Panc1 (cell line): ENCODE measurements at regions not wholly inside any gene's neighbourhood (a gene's known extent, or its start where the extent isn't known, plus 50 kb on each side); places are given as distances from the start of the nearest gene placed in this dataset.

ENCODE experiments used
- ATAC-seq: fragments of 200-7000 bp; cut with Tn5 transposase; 2 replicates; pipeline ENCODE4 v1.9.1; 2020; ENCODE audit warnings: mild to moderate bottlenecking, moderate library complexity
- BruUV-seq: library from RNA; stranded (reverse); fragments of 400-500 nt; replicated peaks from 2 replicates; lab custom pipeline; 2021; lab: Mats Ljungman, UMichigan
- CTCF ChIA-PET: fragments of 300-600 bp; sonication (Branson Sonifier 250); formaldehyde crosslinking; loops from one replicate; lab custom pipeline; 2022; ENCODE audit warnings: antibody characterized with exemption; lab: Charles Lee
- POLR2A ChIA-PET: fragments of 300-600 bp; sonication (Branson Sonifier 250); formaldehyde crosslinking; loops from one replicate; lab custom pipeline; 2022; ENCODE audit warnings: antibody characterized with exemption; lab: Charles Lee
- DNase-seq: peaks from one replicate; pipeline ENCODE4 v3.0.0-alpha.2; 2010; ENCODE audit warnings: low read depth, low spot score
- H3K27ac ChIP-seq: 2 replicates; pipeline ENCODE4 v1.5.1; 2011; ENCODE audit warnings: mild to moderate bottlenecking, low read length, inconsistent platforms
- H3K27me3 ChIP-seq: fragments of 200-500 bp; sonication (Bioruptor generic); 2 replicates; pipeline ENCODE4 v1.6.0; 2014; ENCODE audit warnings: low read length, inconsistent platforms; ENCODE audit not compliant: control insufficient read depth, insufficient read depth
- H3K36me3 ChIP-seq: fragments of 200-500 bp; sonication (Bioruptor generic); 2 replicates; pipeline ENCODE4 v1.5.1; 2014; ENCODE audit warnings: inconsistent platforms, mild to moderate bottlenecking, low read length, moderate library complexity; ENCODE audit not compliant: control insufficient read depth, insufficient read depth
- H3K4me1 ChIP-seq: 2 replicates; pipeline ENCODE4 v1.5.1; 2011; ENCODE audit warnings: inconsistent platforms, mild to moderate bottlenecking, low read length, moderate library complexity; ENCODE audit not compliant: control insufficient read depth, insufficient read depth
- H3K4me3 ChIP-seq, 2 experiments: 2 replicates each; pipeline ENCODE4 v1.5.1; 2011 to 2012; ENCODE audit warnings: low read depth in 2 of 2, low read length in 2 of 2, mild to moderate bottlenecking in 2 of 2, inconsistent platforms in 1 of 2, moderate library complexity in 1 of 2
- H3K9me3 ChIP-seq: fragments of 200-500 bp; sonication (Bioruptor generic); 2 replicates; pipeline ENCODE4 v1.5.1; 2014; ENCODE audit warnings: low read depth, mild to moderate bottlenecking, inconsistent platforms, low read length, moderate library complexity; ENCODE audit not compliant: control insufficient read depth, insufficient read depth
- CTCF ChIP-seq: fragments of 450-650 bp; IDR thresholded peaks from 2 replicates; pipeline ENCODE4 v1.5.1; 2017; ENCODE audit warnings: mild to moderate bottlenecking
- POLR2AphosphoS5 ChIP-seq: IDR thresholded peaks from 2 replicates; pipeline ENCODE4 v1.6.1; 2012; ENCODE audit warnings: mild to moderate bottlenecking, low read depth, low read length, moderate library complexity
- SIN3A ChIP-seq: IDR thresholded peaks from 2 replicates; pipeline ENCODE4 v1.6.1; 2012; ENCODE audit warnings: low read depth, mild to moderate bottlenecking, low read length, moderate library complexity, borderline replicate concordance; ENCODE audit not compliant: insufficient read depth
- TCF7L2 ChIP-seq: IDR thresholded peaks from 2 replicates; pipeline ENCODE4 v1.6.1; 2011; ENCODE audit warnings: mild to moderate bottlenecking, low read depth, low read length, inconsistent platforms
- in situ Hi-C: cut with HindIII; loops from 2 replicates; pipeline ENCODE4 v1.10.0; 2016; ENCODE audit warnings: low sequenced_read_pairs, low pct_unique_long_range_greater_than_20kb
- intact Hi-C: fragments of 100-400 bp; cut with micrococcal nuclease; formaldehyde crosslinking; loops from one replicate; pipeline ENCODE4 v1.10.0; 2022; ENCODE audit not compliant: unreplicated experiment
- TF ChIP-seq, protein P1 (sequence below), 2 experiments: IDR thresholded peaks; 2 replicates each; pipeline ENCODE4 v1.6.1; 2011 to 2012; ENCODE audit warnings: low read depth in 2 of 2, control low read depth in 1 of 2, low read length in 1 of 2, mild to moderate bottlenecking in 1 of 2, moderate library complexity in 1 of 2; ENCODE audit not compliant: insufficient read depth in 1 of 2

DNA sequence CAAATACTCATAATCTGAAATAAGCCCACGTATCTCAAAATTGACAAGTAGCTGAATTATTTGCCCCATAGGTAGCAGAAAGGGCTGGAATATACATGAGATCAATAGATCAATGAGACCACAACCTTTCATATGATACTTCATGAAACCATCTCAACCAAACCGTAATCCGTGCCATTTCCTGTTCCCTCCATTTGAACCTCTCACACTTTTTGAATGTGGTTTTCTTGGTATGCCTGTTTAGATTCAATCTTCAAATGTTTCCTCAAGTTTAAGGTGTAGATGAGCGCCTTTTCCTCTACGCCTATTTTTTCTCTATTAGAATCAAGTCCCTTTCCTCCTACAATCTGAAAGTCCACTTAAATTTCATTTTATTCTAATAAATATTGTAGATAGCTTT lies 805.5 kb downstream of the EFNA5 start:
- Histone ChIP-seq H3K4me3 (no peak overlapping the region), H3K36me3 (no peaks in the 10 kb centered on the region), H3K27me3 (no peaks in the 10 kb centered on the region), H3K27ac (no peak overlapping the region), H3K9me3 (no peaks in the 10 kb centered on the region), H3K4me1 (no peaks in the 10 kb centered on the region)
- ChIA-PET POLR2A (no interaction called here), CTCF (no interaction called here)
- TF ChIP-seq, protein P1, sequence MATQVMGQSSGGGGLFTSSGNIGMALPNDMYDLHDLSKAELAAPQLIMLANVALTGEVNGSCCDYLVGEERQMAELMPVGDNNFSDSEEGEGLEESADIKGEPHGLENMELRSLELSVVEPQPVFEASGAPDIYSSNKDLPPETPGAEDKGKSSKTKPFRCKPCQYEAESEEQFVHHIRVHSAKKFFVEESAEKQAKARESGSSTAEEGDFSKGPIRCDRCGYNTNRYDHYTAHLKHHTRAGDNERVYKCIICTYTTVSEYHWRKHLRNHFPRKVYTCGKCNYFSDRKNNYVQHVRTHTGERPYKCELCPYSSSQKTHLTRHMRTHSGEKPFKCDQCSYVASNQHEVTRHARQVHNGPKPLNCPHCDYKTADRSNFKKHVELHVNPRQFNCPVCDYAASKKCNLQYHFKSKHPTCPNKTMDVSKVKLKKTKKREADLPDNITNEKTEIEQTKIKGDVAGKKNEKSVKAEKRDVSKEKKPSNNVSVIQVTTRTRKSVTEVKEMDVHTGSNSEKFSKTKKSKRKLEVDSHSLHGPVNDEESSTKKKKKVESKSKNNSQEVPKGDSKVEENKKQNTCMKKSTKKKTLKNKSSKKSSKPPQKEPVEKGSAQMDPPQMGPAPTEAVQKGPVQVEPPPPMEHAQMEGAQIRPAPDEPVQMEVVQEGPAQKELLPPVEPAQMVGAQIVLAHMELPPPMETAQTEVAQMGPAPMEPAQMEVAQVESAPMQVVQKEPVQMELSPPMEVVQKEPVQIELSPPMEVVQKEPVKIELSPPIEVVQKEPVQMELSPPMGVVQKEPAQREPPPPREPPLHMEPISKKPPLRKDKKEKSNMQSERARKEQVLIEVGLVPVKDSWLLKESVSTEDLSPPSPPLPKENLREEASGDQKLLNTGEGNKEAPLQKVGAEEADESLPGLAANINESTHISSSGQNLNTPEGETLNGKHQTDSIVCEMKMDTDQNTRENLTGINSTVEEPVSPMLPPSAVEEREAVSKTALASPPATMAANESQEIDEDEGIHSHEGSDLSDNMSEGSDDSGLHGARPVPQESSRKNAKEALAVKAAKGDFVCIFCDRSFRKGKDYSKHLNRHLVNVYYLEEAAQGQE (IDR thresholded peaks at IDR 0.05; ENCODE audit: insufficient read depth in 1 of 2, low read depth in 2 of 2, low read length in 1 of 2) = no peak
- TF ChIP-seq POLR2AphosphoS5 (no peak), SIN3A (no peak), TCF7L2 (no peak), CTCF (no peak)
- ATAC-seq (no peak), DNase-seq (no peak)
- in situ Hi-C loops = no loop called here
- intact Hi-C loops = no loop called here
- no TSS peak for BruUV-seq

DNA sequence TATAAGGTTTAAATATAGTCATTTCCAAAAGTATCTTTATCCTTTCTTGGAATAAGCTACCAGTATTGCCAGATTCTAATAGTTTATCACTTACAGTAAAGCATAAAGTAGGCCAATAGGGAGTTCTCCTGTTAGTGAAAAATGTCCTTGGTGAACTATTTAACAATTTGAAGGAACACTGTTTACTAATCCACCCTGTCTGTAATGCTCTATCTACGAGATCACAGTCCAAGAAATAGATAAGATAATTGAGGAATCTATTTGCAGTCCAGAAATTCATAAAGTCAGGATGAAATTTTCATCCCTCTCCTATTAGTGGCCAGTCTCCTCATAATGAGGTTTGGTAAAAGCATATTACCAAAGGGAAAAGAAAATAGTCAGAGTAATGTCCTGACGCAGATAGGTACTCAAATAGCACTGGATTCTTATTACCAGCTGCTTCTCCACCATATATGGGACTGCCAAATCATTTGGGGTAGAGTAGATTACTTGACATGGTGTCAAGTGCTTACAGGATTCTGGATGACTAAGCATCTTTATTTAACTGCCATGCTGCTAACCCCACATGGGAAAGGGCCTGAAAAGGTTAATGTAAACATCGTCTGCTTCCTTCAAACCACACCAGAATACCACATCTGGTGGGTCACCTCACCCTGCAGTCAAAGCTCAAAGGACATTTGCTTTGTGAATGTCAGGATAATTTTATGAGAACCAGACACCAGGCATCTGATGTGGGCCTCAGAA lies 808.1 kb downstream of the EFNA5 start:
- ATAC-seq = no peak

More for the DNA sequence above, 808.1 kb downstream of the EFNA5 start:
- H3K36me3 ChIP-seq = no peaks in the 10 kb centered on the region
- H3K9me3 ChIP-seq = no peaks in the 10 kb centered on the region
- H3K27me3 ChIP-seq = no peaks in the 10 kb centered on the region
- H3K4me3 ChIP-seq = no peak overlapping the region
- H3K4me1 ChIP-seq = no peaks in the 10 kb centered on the region
- intact Hi-C loops = no loop called here
- no peak for TF ChIP-seq POLR2AphosphoS5
- TF ChIP-seq, protein P1 (IDR thresholded peaks at IDR 0.05; ENCODE audit: insufficient read depth in 1 of 2, low read depth in 2 of 2, low read length in 1 of 2) = no peak
- no peak for TF ChIP-seq TCF7L2
- no peak for TF ChIP-seq CTCF
- no peak for TF ChIP-seq SIN3A
- no TSS peak for BruUV-seq
- CTCF ChIA-PET = no interaction called here
- no peak for DNase-seq
- POLR2A ChIA-PET = no interaction called here
- no peak overlapping the region for H3K27ac ChIP-seq
- in situ Hi-C loops = no loop called here
